HCT116 (cell line): ENCODE measurements at regions not wholly inside any gene's neighbourhood (a gene's known extent, or its start where the extent isn't known, plus 50 kb on each side); places are given as distances from the start of the nearest gene placed in this dataset.

Source experiments
- ATAC-seq: fragments of 200-7000 bp; cut with Tn5 transposase; 2 replicates; pipeline ENCODE4 v1.9.1; 2020; ENCODE audit warnings: mild to moderate bottlenecking, moderate library complexity
- BruUV-seq: library from RNA; stranded (reverse); fragments of 400-500 nt; replicated peaks from 2 replicates; lab custom pipeline; 2021; lab: Mats Ljungman, UMichigan
- CTCF ChIA-PET: fragments of 300-600 bp; sonication (Branson Sonifier 250); formaldehyde crosslinking; loops from one replicate; lab custom pipeline; 2021; ENCODE audit warnings: antibody characterized with exemption; lab: Charles Lee
- POLR2A ChIA-PET: fragments of 300-600, 350-600 bp; sonication (Branson Sonifier 250); formaldehyde crosslinking; loops from one replicate; lab custom pipeline; 2021; ENCODE audit warnings: antibody characterized with exemption; lab: Charles Lee
- RAD21 ChIA-PET, 2 experiments: fragments of 300-600 bp; sonication (Branson Sonifier 250); formaldehyde crosslinking; loops; one replicate each; lab custom pipeline; 2023; ENCODE audit warnings: low total read pairs in 2 of 2; ENCODE audit not compliant: uncharacterized antibody in 2 of 2, unreplicated experiment in 2 of 2, low non-redundant PET in 1 of 2; lab: Charles Lee
- DNase-seq: peaks from one replicate; pipeline ENCODE4 v3.0.0-alpha.2; 2010; ENCODE audit warnings: low read depth, low spot score
- H2AFZ ChIP-seq: fragments of 200-600 bp; shearing (Covaris generic), sonication (generic); 2 replicates; pipeline ENCODE4 v1.6.1; 2017; ENCODE audit warnings: low read depth, mixed run types, mixed read lengths, antibody characterized with exemption, low read length; ENCODE audit not compliant: poor library complexity, severe bottlenecking
- H3K27ac ChIP-seq: 2 replicates; pipeline ENCODE4 v1.5.1; 2012; ENCODE audit warnings: low read depth, low read length
- H3K27me3 ChIP-seq: fragments of 200-600 bp; sonication (generic); 2 replicates; pipeline ENCODE4 v1.6.1; 2016; ENCODE audit warnings: mixed run types, low read length, mixed read lengths; ENCODE audit not compliant: insufficient read depth
- H3K36me3 ChIP-seq, 2 experiments: fragments of 200-500 bp in 1 of 2; fragments of 200-600 bp in 1 of 2; sonication (Bioruptor generic) in 1 of 2; sonication (generic) in 1 of 2; 2 replicates each; pipeline versions ENCODE4 v1.5.1 to v1.6.1; 2014 to 2016; ENCODE audit warnings: low read length in 2 of 2, inconsistent platforms in 1 of 2, mixed read lengths in 1 of 2, mixed run types in 1 of 2; ENCODE audit not compliant: insufficient read depth in 2 of 2, control insufficient read depth in 1 of 2
- H3K4me1 ChIP-seq, 2 experiments: fragments of 200-600 bp in 1 of 2; sonication (generic) in 1 of 2; 2 replicates each; pipeline versions ENCODE4 v1.5.1 to v1.6.1; 2012 to 2017; ENCODE audit warnings: low read length in 2 of 2, inconsistent platforms in 1 of 2, mild to moderate bottlenecking in 1 of 2, mixed read lengths in 1 of 2, mixed run types in 1 of 2, moderate library complexity in 1 of 2; ENCODE audit not compliant: insufficient read depth in 2 of 2, control insufficient read depth in 1 of 2
- H3K4me2 ChIP-seq: fragments of 200-600 bp; sonication (generic); 2 replicates; pipeline ENCODE4 v1.6.1; 2017; ENCODE audit warnings: mixed run types, low read length, mixed read lengths
- H3K4me3 ChIP-seq, 2 experiments: fragments of 200-600 bp in 1 of 2; sonication (generic) in 1 of 2; replicated peaks in 1 of 2; 2 replicates each; pipeline ENCODE4 v1.5.1; 2011 to 2016; ENCODE audit warnings: low read length in 2 of 2, control low read depth in 1 of 2, low read depth in 1 of 2, mild to moderate bottlenecking in 1 of 2, mixed read lengths in 1 of 2, mixed run types in 1 of 2
- H3K79me2 ChIP-seq: fragments of 200-600 bp; sonication (generic); 2 replicates; pipeline ENCODE4 v1.6.1; 2017; ENCODE audit warnings: mild to moderate bottlenecking, mixed run types, low read length, moderate library complexity, mixed read lengths; ENCODE audit not compliant: insufficient read depth
- H3K9ac ChIP-seq: fragments of 200-600 bp; sonication (generic); 2 replicates; pipeline ENCODE4 v1.6.1; 2016; ENCODE audit warnings: low read length, mixed read lengths
- H3K9me2 ChIP-seq: fragments of 200-600 bp; sonication (generic), shearing (Covaris generic); 2 replicates; pipeline ENCODE4 v1.6.1; 2017; ENCODE audit warnings: mixed run types, mild to moderate bottlenecking, moderate library complexity; ENCODE audit not compliant: insufficient read depth
- H3K9me3 ChIP-seq, 2 experiments: fragments of 200-500 bp in 1 of 2; fragments of 200-600 bp in 1 of 2; sonication (Bioruptor generic) in 1 of 2; sonication (generic) in 1 of 2; 2 replicates each; pipeline ENCODE4 v1.6.1; 2014 to 2017; ENCODE audit warnings: low read length in 2 of 2, mixed read lengths in 2 of 2, inconsistent platforms in 1 of 2, low read depth in 1 of 2, mild to moderate bottlenecking in 1 of 2, mixed run types in 1 of 2, moderate library complexity in 1 of 2; ENCODE audit not compliant: control insufficient read depth in 1 of 2, insufficient read depth in 1 of 2
- H4K20me1 ChIP-seq: fragments of 200-600 bp; sonication (generic), shearing (Covaris generic); 2 replicates; pipeline ENCODE4 v1.6.1; 2017; ENCODE audit warnings: mixed run types, mild to moderate bottlenecking, moderate library complexity; ENCODE audit not compliant: insufficient read depth
- CBX3 ChIP-seq: IDR thresholded peaks from 2 replicates; pipeline ENCODE4 v1.6.1; 2012; ENCODE audit warnings: low read depth
- CTCF ChIP-seq, 3 experiments: fragments of 200-600 bp in 1 of 3; sonication (generic) in 1 of 3; IDR thresholded peaks in 2 of 3; conservative IDR thresholded peaks in 1 of 3; 2 replicates each; pipeline ENCODE4 v1.5.1; 2012 to 2017; ENCODE audit warnings: low read depth in 2 of 3, low read length in 2 of 3, antibody characterized with exemption in 1 of 3, borderline replicate concordance in 1 of 3, control low read depth in 1 of 3, mild to moderate bottlenecking in 1 of 3, mixed read lengths in 1 of 3, mixed run types in 1 of 3, moderate library complexity in 1 of 3; ENCODE audit not compliant: insufficient read depth in 1 of 3
- ELF1 ChIP-seq: IDR thresholded peaks from 2 replicates; pipeline ENCODE4 v1.6.1; 2012; ENCODE audit warnings: low read depth, borderline replicate concordance
- EZH2phosphoT487 ChIP-seq: fragments of 200-600 bp; IDR thresholded peaks from 2 replicates; pipeline ENCODE4 v1.6.1; 2018; ENCODE audit warnings: antibody characterized with exemption, borderline replicate concordance
- FOSL1 ChIP-seq: IDR thresholded peaks from 2 replicates; pipeline ENCODE4 v1.6.1; 2012; ENCODE audit warnings: low read depth
- JUND ChIP-seq: IDR thresholded peaks from 2 replicates; pipeline ENCODE4 v1.6.1; 2012
- MAX ChIP-seq: IDR thresholded peaks from 2 replicates; pipeline ENCODE4 v1.6.1; 2012
- RAD21 ChIP-seq: IDR thresholded peaks from 2 replicates; pipeline ENCODE4 v1.6.1; 2012; ENCODE audit warnings: low read depth, mild to moderate bottlenecking
- SIN3A ChIP-seq: IDR thresholded peaks from 2 replicates; pipeline ENCODE4 v1.6.1; 2012; ENCODE audit warnings: low read depth
- SP1 ChIP-seq: IDR thresholded peaks from 2 replicates; pipeline ENCODE4 v1.6.1; 2012; ENCODE audit warnings: low read depth
- TCF7L2 ChIP-seq: IDR thresholded peaks from 2 replicates; pipeline ENCODE4 v1.7.0; 2011; ENCODE audit warnings: borderline replicate concordance, inconsistent platforms; ENCODE audit not compliant: insufficient read depth, insufficient read length; ENCODE audit errors: extremely low read depth
- ZBTB33 ChIP-seq: IDR thresholded peaks from 2 replicates; pipeline ENCODE4 v1.6.1; 2011; ENCODE audit warnings: mild to moderate bottlenecking, low read length, moderate library complexity; ENCODE audit not compliant: insufficient replicate concordance; ENCODE audit errors: extremely low read depth
- ZNF274 ChIP-seq: fragments of 200-500 bp; sonication (Bioruptor generic); IDR thresholded peaks from 2 replicates; pipeline ENCODE4 v1.6.1; 2014; ENCODE audit warnings: mild to moderate bottlenecking, low read depth, low read length, inconsistent platforms
- intact Hi-C: fragments of 100-400 bp; cut with micrococcal nuclease; formaldehyde crosslinking; loops from 2 replicates; pipeline ENCODE4 v1.10.0; 2022
- TF ChIP-seq, protein P1 (sequence below): IDR thresholded peaks from 2 replicates; pipeline ENCODE4 v1.6.1; 2012

GRCh38 chr12:74889563-74890236, 319.9 kb downstream of the KCNC2 start:
- ChIA-PET POLR2A (no interaction called here), CTCF (interaction anchor here (2.8 kb wide), 1 partner anchor 14 kb away, joined by 11 read pairs; no protein-coding TSS in a partner anchor), RAD21 (no interaction called here)
- Histone ChIP-seq H3K9me3 (no peaks in the 10 kb centered on the region), H4K20me1 (no peaks in the 10 kb centered on the region), H2AFZ (peak overlapping the region; percentile 97), H3K9ac (0 out of 2 replicates have a peak overlapping the region, but pooled peaks have one; percentile 4), H3K27ac (peak overlapping the region; percentile 53; the same call in 1 of the 2 replicates), H3K27me3 (no peaks in the 10 kb centered on the region), H3K79me2 (no peaks in the 10 kb centered on the region), H3K36me3 (no peaks in the 10 kb centered on the region), H3K9me2 (no peaks in the 10 kb centered on the region), H3K4me3 (peak overlapping the region in 1 of 2 experiments; percentile 36; a peak in 3 of 4 replicates), H3K4me1 (peaks cover 16 to 28% of the 10 kb centered on the region in 2 experiments), H3K4me2 (peak overlapping the region; percentile 67)
- intact Hi-C loops, result no loop called here
- no TSS peak for BruUV-seq
- DNase-seq (peak; percentile 32), ATAC-seq (peak; percentile 83)
- TF ChIP-seq FOSL1 (peak; percentile 35; the same call in 1 of the 2 replicates), EZH2phosphoT487 (no peak), JUND (peak; percentile 42; the same call in 1 of the 2 replicates)

GRCh38 chr12:74890237-74890599, 319.4 kb downstream of the KCNC2 start:
- POLR2A ChIA-PET, result no interaction called here
- 0 out of 2 replicates have a peak, but pooled peaks have one; percentile 15 for TF ChIP-seq CBX3
- TF ChIP-seq SIN3A, result no peak
- TF ChIP-seq TCF7L2, result no peak
- TF ChIP-seq SP1, result peak; percentile 64
- peak; percentile 89 for TF ChIP-seq JUND
- peak; percentile 90 for TF ChIP-seq FOSL1
- no peak for TF ChIP-seq ZNF274
- TF ChIP-seq, protein P1, sequence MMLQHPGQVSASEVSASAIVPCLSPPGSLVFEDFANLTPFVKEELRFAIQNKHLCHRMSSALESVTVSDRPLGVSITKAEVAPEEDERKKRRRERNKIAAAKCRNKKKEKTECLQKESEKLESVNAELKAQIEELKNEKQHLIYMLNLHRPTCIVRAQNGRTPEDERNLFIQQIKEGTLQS, result peak; percentile 50; the same call in 1 of the 2 replicates
- no peak for TF ChIP-seq ZBTB33
- no peak for TF ChIP-seq ELF1
- 0 out of 2 replicates have a peak, but pooled peaks have one; percentile 20 for TF ChIP-seq MAX
- TF ChIP-seq RAD21, result no peak
- TF ChIP-seq EZH2phosphoT487, result no peak
- no peak for TF ChIP-seq CTCF (IDR thresholded peaks at IDR 0.05 in 2 of 3, conservative IDR thresholded peaks at IDR 0.05 in 1 of 3; ENCODE audit: borderline replicate concordance in 1 of 3, insufficient read depth in 1 of 3, low read depth in 2 of 3, low read length in 2 of 3)

More at GRCh38 chr12:74890237-74890599, 319.4 kb downstream of the KCNC2 start:
- ATAC-seq, result peak; percentile 97
- H3K9me3 ChIP-seq, result no peaks in the 10 kb centered on the region
- H2AFZ ChIP-seq, result peak overlapping the region; percentile 97
- peak overlapping the region; percentile 53; the same call in 1 of the 2 replicates for H3K27ac ChIP-seq
- intact Hi-C loops, result no loop called here
- H3K9me2 ChIP-seq, result no peaks in the 10 kb centered on the region
- peak; percentile 73 for DNase-seq
- no TSS peak for BruUV-seq
- RAD21 ChIA-PET, result interaction anchor here in 1 of 2 experiments (0.6 kb wide), 1 partner anchor 258 kb away, joined by 4 read pairs; no protein-coding TSS in a partner anchor
- H3K4me3 ChIP-seq, result peak overlapping the region in 1 of 2 experiments; percentile 36; a peak in 3 of 4 replicates
- H3K27me3 ChIP-seq, result no peaks in the 10 kb centered on the region
- CTCF ChIA-PET, result interaction anchor here (2.8 kb wide), 1 partner anchor 13 kb away, joined by 11 read pairs; no protein-coding TSS in a partner anchor
- H3K4me1 ChIP-seq, result peaks cover 16 to 28% of the 10 kb centered on the region in 2 experiments
- 0 out of 2 replicates have a peak overlapping the region, but pooled peaks have one; percentile 4 for H3K9ac ChIP-seq
- no peaks in the 10 kb centered on the region for H3K36me3 ChIP-seq
- peak overlapping the region; percentile 67 for H3K4me2 ChIP-seq
- no peaks in the 10 kb centered on the region for H4K20me1 ChIP-seq
- H3K79me2 ChIP-seq, result no peaks in the 10 kb centered on the region
